ENCODE measurements at regions not wholly inside any gene's neighbourhood (a gene's known extent, or its start where the extent isn't known, plus 50 kb on each side); places are given as distances from the start of the nearest gene placed in this dataset.
A peak's percentile ranks its signal among the peaks of the same experiment; 100 is the strongest.

DNA sequence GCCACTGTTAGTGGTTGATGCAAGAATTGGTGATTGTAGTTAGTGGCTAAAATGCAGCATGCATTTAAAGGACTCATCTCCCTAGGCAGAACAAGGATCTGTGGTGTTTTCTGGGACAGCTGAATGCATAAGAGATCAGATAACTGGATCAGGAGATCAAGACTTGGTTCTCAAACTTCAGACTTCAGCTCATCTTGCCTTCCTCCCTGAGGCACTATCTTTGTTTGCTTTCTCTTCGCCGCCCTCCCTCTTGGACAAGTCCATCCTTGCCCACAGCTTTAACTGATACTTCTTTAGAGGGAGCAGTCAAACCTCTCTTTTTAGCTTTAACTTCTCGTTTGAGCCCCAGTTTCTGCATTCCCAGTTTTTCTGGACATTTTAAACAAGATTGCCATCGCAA is 195.4 kb upstream of the TPRG1 start:
- Histone ChIP-seq H3K27me3 (no peaks in the 10 kb centered on the region), H3K4me1 (peaks cover 0 to 35% (median 3%) of the 10 kb centered on the region in 9 donors), H3K36me3 (no peaks in the 10 kb centered on the region), H3K27ac (no peak overlapping the region), H3K9me3 (peaks cover 0 to under 1% (median 0%) of the 10 kb centered on the region in 11 donors), H3K4me3 (no peak overlapping the region)
- ATAC-seq: no peak
- 72% methylated on average over 4 of the region's 4 CpGs for WGBS, 2 donors
- intact Hi-C loops (cut with DNase I): loop anchor here in 4 of 10 donors (10.0 kb wide), 2 partner anchors 158 to 258 kb away; no protein-coding TSS in a partner anchor
- TF ChIP-seq, protein P1, sequence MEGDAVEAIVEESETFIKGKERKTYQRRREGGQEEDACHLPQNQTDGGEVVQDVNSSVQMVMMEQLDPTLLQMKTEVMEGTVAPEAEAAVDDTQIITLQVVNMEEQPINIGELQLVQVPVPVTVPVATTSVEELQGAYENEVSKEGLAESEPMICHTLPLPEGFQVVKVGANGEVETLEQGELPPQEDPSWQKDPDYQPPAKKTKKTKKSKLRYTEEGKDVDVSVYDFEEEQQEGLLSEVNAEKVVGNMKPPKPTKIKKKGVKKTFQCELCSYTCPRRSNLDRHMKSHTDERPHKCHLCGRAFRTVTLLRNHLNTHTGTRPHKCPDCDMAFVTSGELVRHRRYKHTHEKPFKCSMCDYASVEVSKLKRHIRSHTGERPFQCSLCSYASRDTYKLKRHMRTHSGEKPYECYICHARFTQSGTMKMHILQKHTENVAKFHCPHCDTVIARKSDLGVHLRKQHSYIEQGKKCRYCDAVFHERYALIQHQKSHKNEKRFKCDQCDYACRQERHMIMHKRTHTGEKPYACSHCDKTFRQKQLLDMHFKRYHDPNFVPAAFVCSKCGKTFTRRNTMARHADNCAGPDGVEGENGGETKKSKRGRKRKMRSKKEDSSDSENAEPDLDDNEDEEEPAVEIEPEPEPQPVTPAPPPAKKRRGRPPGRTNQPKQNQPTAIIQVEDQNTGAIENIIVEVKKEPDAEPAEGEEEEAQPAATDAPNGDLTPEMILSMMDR (IDR thresholded peaks at IDR 0.05): no peak
- DNase-seq: no peak

DNA sequence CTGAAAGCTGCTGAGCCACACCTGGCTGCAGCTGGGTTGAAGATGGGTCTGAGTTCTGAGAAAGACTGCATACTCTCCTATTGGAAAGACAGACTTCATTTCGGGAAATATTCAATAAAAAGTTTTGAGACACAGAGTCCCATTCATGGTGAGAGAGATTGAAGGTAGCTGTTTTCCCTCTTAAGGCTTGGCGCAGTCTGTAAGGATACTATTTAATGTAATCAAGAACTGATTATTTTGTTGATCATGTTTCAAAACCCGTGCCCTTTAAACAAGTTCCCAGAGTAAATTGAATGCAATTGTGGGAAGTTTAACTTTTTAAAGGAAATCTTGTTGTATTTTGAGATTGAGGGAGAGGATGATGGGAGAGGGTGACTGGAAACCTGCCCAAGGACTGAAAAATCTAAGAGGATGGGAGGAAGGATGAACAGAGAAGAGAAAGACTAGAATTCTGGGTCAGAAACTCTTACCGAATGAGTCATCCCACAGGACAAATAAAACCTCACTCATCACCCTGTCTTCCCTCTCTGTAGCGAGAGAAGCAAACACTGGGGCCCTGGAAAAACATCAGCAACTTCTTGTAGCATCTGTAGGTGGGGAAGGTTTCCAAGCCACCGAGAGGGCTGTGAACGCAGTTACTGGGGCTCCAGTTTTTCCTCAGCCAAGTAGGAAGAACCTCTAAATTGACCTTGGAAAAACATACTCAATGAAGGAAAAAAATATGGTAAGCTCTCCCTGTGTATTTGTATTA is 193.2 kb upstream of the TPRG1 start:
- intact Hi-C loops (cut with DNase I): loop anchor here in 4 of 10 donors (10.0 kb wide), 2 partner anchors 156 to 256 kb away; no protein-coding TSS in a partner anchor
- peaks cover 0 to 25% (median 3%) of the 10 kb centered on the region in 9 donors for H3K4me1 ChIP-seq
- no peaks in the 10 kb centered on the region for H3K36me3 ChIP-seq
- no peak overlapping the region for H3K4me3 ChIP-seq
- DNase-seq (peak in 1 of 2 donors; percentile 51), ATAC-seq (peak in 6 of 8 donors; percentile 58 to 75 (median 70))
- TF ChIP-seq, protein P1 (IDR thresholded peaks at IDR 0.05): no peak
- WGBS, 2 donors: 67 to 71% methylated on average over 7 of the region's 7 CpGs
- H3K27me3 ChIP-seq: no peaks in the 10 kb centered on the region
- peak overlapping the region in 8 of 10 donors; percentile 0 to 68 (median 50) for H3K27ac ChIP-seq
- H3K9me3 ChIP-seq: no peaks in the 10 kb centered on the region

DNA sequence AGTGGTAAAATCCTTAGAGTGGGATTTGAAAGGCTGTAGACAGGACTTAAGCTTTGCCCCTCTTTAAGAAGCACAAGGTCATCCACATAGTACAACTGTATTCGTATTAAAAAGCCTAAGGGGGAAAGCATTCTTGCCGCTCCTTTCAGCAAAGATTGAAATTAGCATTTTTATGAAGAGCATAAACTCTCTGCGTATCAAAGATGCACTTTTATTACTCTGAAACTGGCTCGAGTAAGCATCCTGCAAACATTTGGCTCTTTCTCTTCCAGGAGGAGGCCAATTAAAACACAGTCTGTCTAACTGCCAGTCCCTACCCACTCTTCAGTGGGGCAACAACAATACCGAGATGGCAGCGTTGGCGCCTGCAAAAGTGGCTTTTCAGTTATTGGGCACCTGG is 192.5 kb upstream of the TPRG1 start:
- Histone ChIP-seq H3K27ac (peak overlapping the region in 9 of 10 donors; percentile 0 to 68 (median 36)), H3K36me3 (no peaks in the 10 kb centered on the region), H3K4me1 (peaks cover 0 to 20% (median 3%) of the 10 kb centered on the region in 9 donors), H3K4me3 (no peak overlapping the region), H3K27me3 (no peaks in the 10 kb centered on the region), H3K9me3 (no peaks in the 10 kb centered on the region)
- TF ChIP-seq, protein P1 (IDR thresholded peaks at IDR 0.05): no peak
- intact Hi-C loops (cut with DNase I): loop anchor here in 4 of 10 donors (10.0 kb wide), 2 partner anchors 156 to 256 kb away; no protein-coding TSS in a partner anchor
- WGBS, 2 donors: 82 to 84% methylated on average over 7 of the region's 7 CpGs
- peak in 2 of 8 donors; percentile 16 to 17 for ATAC-seq
- DNase-seq: no peak

DNA sequence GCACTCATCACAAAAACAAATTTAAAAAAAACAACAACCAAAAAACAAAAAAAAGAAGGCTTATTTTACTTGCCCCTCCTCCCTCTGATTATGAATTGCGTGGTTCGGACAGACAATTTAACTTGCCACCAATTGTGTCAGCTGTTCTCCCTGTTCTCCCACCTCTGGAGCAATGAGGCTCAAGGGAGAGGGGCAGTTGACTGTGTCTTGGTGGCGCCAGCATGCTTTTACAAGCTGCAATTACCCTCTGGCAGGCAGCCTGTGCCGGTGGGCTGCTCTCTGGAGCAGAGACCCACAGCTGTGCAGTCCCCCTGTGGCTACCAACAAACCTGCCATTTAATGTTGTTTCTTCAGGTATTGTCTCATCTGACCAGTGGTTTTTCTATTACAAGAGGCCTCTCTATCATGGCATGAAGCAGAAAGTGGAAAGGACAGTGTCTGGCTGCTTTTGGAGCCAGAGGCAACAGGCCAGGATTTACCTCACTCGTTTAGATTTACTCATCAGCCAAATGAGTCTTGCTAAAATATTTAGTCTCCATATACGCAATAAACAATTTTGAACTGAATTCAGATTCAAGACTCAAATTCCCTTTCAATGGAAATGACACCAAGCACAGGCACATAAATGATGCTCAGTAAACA is 192.0 kb upstream of the TPRG1 start:
- peak in 2 of 8 donors; percentile 15 to 29 for ATAC-seq
- no peaks in the 10 kb centered on the region for H3K27me3 ChIP-seq
- TF ChIP-seq, protein P1 (IDR thresholded peaks at IDR 0.05): no peak
- intact Hi-C loops (cut with DNase I): loop anchor here in 4 of 10 donors (10.0 kb wide), 2 partner anchors 155 to 255 kb away; no protein-coding TSS in a partner anchor
- no peaks in the 10 kb centered on the region for H3K9me3 ChIP-seq
- H3K4me1 ChIP-seq: peaks cover 0 to 15% (median 3%) of the 10 kb centered on the region in 9 donors
- 75 to 77% methylated on average over 6 of the region's 6 CpGs for WGBS, 2 donors
- no peak overlapping the region for H3K4me3 ChIP-seq
- DNase-seq: no peak
- peak overlapping the region in 7 of 10 donors; percentile 0 to 68 (median 49) for H3K27ac ChIP-seq
- no peaks in the 10 kb centered on the region for H3K36me3 ChIP-seq
